Right atrium auricular region (tissue), 2 donors: ENCODE measurements at regions not wholly inside any gene's neighbourhood (a gene's known extent, or its start where the extent isn't known, plus 50 kb on each side); places are given as distances from the start of the nearest gene placed in this dataset.

Experiments used
- DNase-seq: peaks from one replicate; pipeline ENCODE4 v3.0.0-alpha.2; 2019; ENCODE audit warnings: low spot score
- H3K27ac ChIP-seq, 2 donors: fragments of 200-600 bp; sonication (generic); 1 replicate in 1 of 2; 2 replicates in 1 of 2; pipeline ENCODE4 v1.5.1; 2016 to 2019
- H3K27me3 ChIP-seq, 2 donors: fragments of 200-600 bp; sonication (generic); one replicate each; pipeline versions ENCODE4 v1.5.1 to v1.6.0; 2017 to 2019
- H3K36me3 ChIP-seq: fragments of 200-600 bp; sonication (generic); one replicate; pipeline ENCODE4 v1.5.1; 2016
- H3K4me1 ChIP-seq, 2 donors: fragments of 200-600 bp; sonication (generic); one replicate each; pipeline versions ENCODE4 v1.5.1 to v1.6.0; 2017 to 2019
- H3K4me3 ChIP-seq, 2 donors: fragments of 200-600 bp; sonication (generic); 1 replicate in 1 of 2; 2 replicates in 1 of 2; pipeline ENCODE4 v1.5.1; 2017 to 2019; ENCODE audit warnings: mild to moderate bottlenecking in 1 of 2, moderate library complexity in 1 of 2
- H3K9me3 ChIP-seq, 2 donors: fragments of 200-600 bp; sonication (generic); one replicate each; pipeline ENCODE4 v1.5.1; 2019
- TF ChIP-seq, protein P1 (sequence below), 2 donors: fragments of 200-600 bp; sonication (generic); IDR thresholded peaks; one replicate each; pipeline ENCODE4 v1.5.1; 2019; ENCODE audit warnings: antibody characterized with exemption in 2 of 2

DNA sequence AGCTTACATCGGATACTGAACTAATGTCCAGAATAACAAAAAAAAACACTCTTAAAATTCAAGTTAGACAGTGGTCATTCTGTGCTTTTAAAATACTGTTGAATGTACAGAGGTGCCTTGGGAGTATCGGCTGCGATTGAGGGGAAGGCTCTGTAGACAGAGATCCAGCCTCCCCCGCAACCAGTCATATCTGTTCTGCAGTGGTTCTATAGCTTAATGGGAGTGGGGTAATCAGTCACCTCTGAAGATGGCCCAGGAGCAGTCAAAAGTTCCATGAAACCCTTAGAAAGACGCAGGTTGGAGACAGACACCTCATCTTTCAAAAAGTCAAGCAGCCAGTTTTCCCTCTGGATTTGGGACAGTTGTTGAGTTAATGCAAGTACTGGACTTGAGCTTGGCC is 1486.6 kb upstream of the TMEM132C start:
- Histone ChIP-seq H3K4me1 (no peaks in the 10 kb centered on the region), H3K4me3 (no peak overlapping the region), H3K27me3 (no peaks in the 10 kb centered on the region), H3K27ac (no peak overlapping the region), H3K9me3 (no peaks in the 10 kb centered on the region), H3K36me3 (no peaks in the 10 kb centered on the region)
- TF ChIP-seq, protein P1, sequence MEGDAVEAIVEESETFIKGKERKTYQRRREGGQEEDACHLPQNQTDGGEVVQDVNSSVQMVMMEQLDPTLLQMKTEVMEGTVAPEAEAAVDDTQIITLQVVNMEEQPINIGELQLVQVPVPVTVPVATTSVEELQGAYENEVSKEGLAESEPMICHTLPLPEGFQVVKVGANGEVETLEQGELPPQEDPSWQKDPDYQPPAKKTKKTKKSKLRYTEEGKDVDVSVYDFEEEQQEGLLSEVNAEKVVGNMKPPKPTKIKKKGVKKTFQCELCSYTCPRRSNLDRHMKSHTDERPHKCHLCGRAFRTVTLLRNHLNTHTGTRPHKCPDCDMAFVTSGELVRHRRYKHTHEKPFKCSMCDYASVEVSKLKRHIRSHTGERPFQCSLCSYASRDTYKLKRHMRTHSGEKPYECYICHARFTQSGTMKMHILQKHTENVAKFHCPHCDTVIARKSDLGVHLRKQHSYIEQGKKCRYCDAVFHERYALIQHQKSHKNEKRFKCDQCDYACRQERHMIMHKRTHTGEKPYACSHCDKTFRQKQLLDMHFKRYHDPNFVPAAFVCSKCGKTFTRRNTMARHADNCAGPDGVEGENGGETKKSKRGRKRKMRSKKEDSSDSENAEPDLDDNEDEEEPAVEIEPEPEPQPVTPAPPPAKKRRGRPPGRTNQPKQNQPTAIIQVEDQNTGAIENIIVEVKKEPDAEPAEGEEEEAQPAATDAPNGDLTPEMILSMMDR (IDR thresholded peaks at IDR 0.05): no peak
- DNase-seq: no peak

- Histone ChIP-seq H3K9me3 (no peaks in the 10 kb centered on the region), H3K27ac (no peak overlapping the region), H3K4me1 (no peaks in the 10 kb centered on the region), H3K4me3 (no peak overlapping the region), H3K27me3 (no peaks in the 10 kb centered on the region), H3K36me3 (no peaks in the 10 kb centered on the region)
- no peak for DNase-seq
- TF ChIP-seq, protein P1 (IDR thresholded peaks at IDR 0.05): no peak
Observed at GRCh38 chr12:126781593-126781992, 1485.4 kb upstream of the TMEM132C start.

GRCh38 chr12:126782083-126782482 is 1484.9 kb upstream of the TMEM132C start:
- no peaks in the 10 kb centered on the region for H3K4me1 ChIP-seq

GRCh38 chr12:126784328-126784921 is 1482.5 kb upstream of the TMEM132C start:
- Histone ChIP-seq H3K4me3 (no peak overlapping the region), H3K27ac (no peak overlapping the region), H3K27me3 (no peaks in the 10 kb centered on the region), H3K36me3 (no peaks in the 10 kb centered on the region), H3K4me1 (no peaks in the 10 kb centered on the region), H3K9me3 (no peaks in the 10 kb centered on the region)
- TF ChIP-seq, protein P1 (IDR thresholded peaks at IDR 0.05): peak; percentile 15 to 56
- DNase-seq: no peak

More at GRCh38 chr12:126782083-126782482, 1484.9 kb upstream of the TMEM132C start:
- Histone ChIP-seq H3K27me3 (no peaks in the 10 kb centered on the region), H3K9me3 (no peaks in the 10 kb centered on the region), H3K27ac (no peak overlapping the region), H3K36me3 (no peaks in the 10 kb centered on the region), H3K4me3 (no peak overlapping the region)
- TF ChIP-seq, protein P1 (IDR thresholded peaks at IDR 0.05): no peak
- DNase-seq: no peak

DNA sequence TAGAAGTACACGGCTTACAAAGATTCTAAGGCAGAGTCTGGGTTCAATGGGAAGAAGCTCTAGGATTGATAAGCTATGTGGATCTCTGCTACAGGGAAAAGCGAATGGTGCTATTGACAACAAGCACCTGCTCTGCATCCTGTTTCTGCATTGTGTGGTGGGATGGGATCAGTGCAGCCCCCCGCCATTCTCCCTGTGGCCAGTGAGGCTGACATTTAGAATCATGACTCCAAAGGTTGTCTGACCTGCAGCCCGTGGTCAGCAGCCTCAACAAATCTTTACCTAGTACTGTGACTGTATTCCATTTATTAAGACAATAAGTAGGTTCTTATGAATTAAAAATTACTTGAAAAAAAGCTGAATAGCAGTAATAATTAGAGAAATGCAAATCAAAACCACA is 1477.0 kb upstream of the TMEM132C start:
- no peak for DNase-seq
- Histone ChIP-seq H3K27ac (no peak overlapping the region), H3K4me3 (no peak overlapping the region), H3K4me1 (no peaks in the 10 kb centered on the region), H3K9me3 (no peaks in the 10 kb centered on the region), H3K27me3 (no peaks in the 10 kb centered on the region), H3K36me3 (no peaks in the 10 kb centered on the region)
- TF ChIP-seq, protein P1 (IDR thresholded peaks at IDR 0.05): no peak

GRCh38 chr12:126791122-126791521 is 1475.8 kb upstream of the TMEM132C start:
- Histone ChIP-seq H3K36me3 (no peaks in the 10 kb centered on the region), H3K9me3 (no peaks in the 10 kb centered on the region), H3K27me3 (no peaks in the 10 kb centered on the region), H3K4me1 (no peaks in the 10 kb centered on the region), H3K4me3 (no peak overlapping the region), H3K27ac (no peak overlapping the region)
- no peak for DNase-seq
- TF ChIP-seq, protein P1 (IDR thresholded peaks at IDR 0.05): no peak
